GM12891 (cell line): ENCODE measurements at regions not wholly inside any gene's neighbourhood (a gene's known extent, or its start where the extent isn't known, plus 50 kb on each side); places are given as distances from the start of the nearest gene placed in this dataset.

Source experiments
- POLR2A ChIP-seq: IDR thresholded peaks from 2 replicates; pipeline ENCODE4 v1.6.1; 2011; ENCODE audit warnings: low read depth, low read length, control low read depth
- TAF1 ChIP-seq: IDR thresholded peaks from 2 replicates; pipeline ENCODE4 v1.6.1; 2011; ENCODE audit warnings: low read depth, low read length, control low read depth

GRCh38 chr4:57943682-57944081 is 833.5 kb upstream of the IGFBP7 start:
- TF ChIP-seq POLR2A (no peak), TAF1 (no peak)
